Small intestine (tissue), 7 donors: ENCODE measurements at regions not wholly inside any gene's neighbourhood (a gene's known extent, or its start where the extent isn't known, plus 50 kb on each side); places are given as distances from the start of the nearest gene placed in this dataset.

Source experiments
- DNase-seq, 2 donors: peaks; one replicate each; pipeline versions ENCODE4 v3.0.0 to v3.0.0-alpha.2; 2013
- FAIRE-seq: peaks from 2 replicates; lab custom pipeline; 2012; peaks lifted over from hg19 to GRCh38; lab: Jason Lieb, UNC
- H3K27ac ChIP-seq, 3 donors: one replicate each; pipeline ENCODE4 v1.5.1; 2013; ENCODE audit warnings: low read length in 2 of 3, mild to moderate bottlenecking in 2 of 3, control low read depth in 1 of 3, inconsistent platforms in 1 of 3, low read depth in 1 of 3, moderate library complexity in 1 of 3
- H3K27me3 ChIP-seq, 3 donors: one replicate each; pipeline ENCODE4 v1.6.1; 2013; ENCODE audit warnings: low read length in 3 of 3, inconsistent platforms in 1 of 3; ENCODE audit not compliant: control insufficient read depth in 3 of 3, insufficient read depth in 3 of 3
- H3K36me3 ChIP-seq, 3 donors: one replicate each; pipeline ENCODE4 v1.6.1; 2013; ENCODE audit warnings: low read length in 3 of 3, inconsistent platforms in 1 of 3, low read depth in 1 of 3, mild to moderate bottlenecking in 1 of 3, moderate library complexity in 1 of 3; ENCODE audit not compliant: control insufficient read depth in 3 of 3, insufficient read depth in 2 of 3
- H3K4me1 ChIP-seq, 3 donors: one replicate each; pipeline ENCODE4 v1.6.1; 2013; ENCODE audit warnings: low read length in 2 of 3, inconsistent platforms in 1 of 3, low read depth in 1 of 3, mild to moderate bottlenecking in 1 of 3, moderate library complexity in 1 of 3; ENCODE audit not compliant: control insufficient read depth in 3 of 3, insufficient read depth in 2 of 3
- H3K4me3 ChIP-seq, 3 donors: one replicate each; pipeline ENCODE4 v1.5.1; 2013; ENCODE audit warnings: low read length in 3 of 3, control low read depth in 1 of 3, inconsistent platforms in 1 of 3, low read depth in 1 of 3, mild to moderate bottlenecking in 1 of 3, moderate library complexity in 1 of 3
- H3K9me3 ChIP-seq, 2 donors: one replicate each; pipeline ENCODE4 v1.6.1; 2013; ENCODE audit warnings: low read depth in 1 of 2, low read length in 1 of 2; ENCODE audit not compliant: control insufficient read depth in 2 of 2, insufficient read depth in 1 of 2
- WGBS, 3 donors: extraction: QIAGEN DNeasy Blood & Tissue Kit; methylation state at CpG; one replicate each; pipeline ENCODE4 v1.1.7; 2013; 5-methylcytosine and 5-hydroxymethylcytosine counted together
- donor health status: healthy with polysubstance abuse.
- donor health status: control.
- donor health status: control.
- donor health status: Bipolar disorder and iron deficiency.
- donor health status: healthy.

- Histone ChIP-seq H3K4me1 (no peaks in the 10 kb centered on the region), H3K27me3 (no peaks in the 10 kb centered on the region), H3K27ac (no peak overlapping the region), H3K9me3 (no peaks in the 10 kb centered on the region), H3K4me3 (no peak overlapping the region), H3K36me3 (no peaks in the 10 kb centered on the region)
- DNase-seq (no peak), FAIRE-seq (no peak)
- 53 to 74% (median 55%) methylated on average over 3 of the region's 3 CpGs for WGBS, 3 donors
Observed at GRCh38 chrX:20753076-20753475, 486.4 kb upstream of the RPS6KA3 start.

- Histone ChIP-seq H3K36me3 (no peaks in the 10 kb centered on the region), H3K27me3 (no peaks in the 10 kb centered on the region), H3K9me3 (no peaks in the 10 kb centered on the region), H3K27ac (no peak overlapping the region), H3K4me1 (no peaks in the 10 kb centered on the region), H3K4me3 (no peak overlapping the region)
- WGBS, 3 donors: 42 to 55% (median 48%) methylated on average over 1 of the region's 1 CpG
- FAIRE-seq (no peak), DNase-seq (no peak)
Observed at GRCh38 chrX:20746690-20747089, 480.0 kb upstream of the RPS6KA3 start.

- WGBS, 3 donors: 29 to 40% (median 33%) methylated on average over 2 of the region's 2 CpGs
- Histone ChIP-seq H3K4me1 (no peaks in the 10 kb centered on the region), H3K4me3 (no peak overlapping the region), H3K27me3 (no peaks in the 10 kb centered on the region), H3K27ac (no peak overlapping the region), H3K9me3 (no peaks in the 10 kb centered on the region), H3K36me3 (no peaks in the 10 kb centered on the region)
- FAIRE-seq (no peak), DNase-seq (no peak)
Observed at GRCh38 chrX:20743046-20743445, 476.3 kb upstream of the RPS6KA3 start.

GRCh38 chrX:20742106-20742505, 475.4 kb upstream of the RPS6KA3 start:
- Histone ChIP-seq H3K36me3 (no peaks in the 10 kb centered on the region), H3K27ac (no peak overlapping the region), H3K27me3 (no peaks in the 10 kb centered on the region), H3K9me3 (no peaks in the 10 kb centered on the region), H3K4me1 (no peaks in the 10 kb centered on the region), H3K4me3 (no peak overlapping the region)
- FAIRE-seq: no peak
- 44 to 58% (median 52%) methylated on average over 3 of the region's 3 CpGs for WGBS, 3 donors
- DNase-seq: no peak

GRCh38 chrX:20740443-20740842, 473.7 kb upstream of the RPS6KA3 start:
- no peak overlapping the region for H3K27ac ChIP-seq
- H3K36me3 ChIP-seq: no peaks in the 10 kb centered on the region
- H3K4me3 ChIP-seq: no peak overlapping the region
- 71 to 92% (median 78%) methylated on average over 1 of the region's 1 CpG for WGBS, 3 donors
- H3K9me3 ChIP-seq: no peaks in the 10 kb centered on the region
- H3K4me1 ChIP-seq: no peaks in the 10 kb centered on the region
- no peaks in the 10 kb centered on the region for H3K27me3 ChIP-seq
- no peak for DNase-seq
- no peak for FAIRE-seq

- 45 to 68% (median 52%) methylated on average over 3 of the region's 3 CpGs for WGBS, 3 donors
- DNase-seq (no peak), FAIRE-seq (no peak)
- H3K27ac ChIP-seq: no peak overlapping the region
- no peaks in the 10 kb centered on the region for H3K36me3 ChIP-seq
- no peaks in the 10 kb centered on the region for H3K27me3 ChIP-seq
- no peak overlapping the region for H3K4me3 ChIP-seq
- no peaks in the 10 kb centered on the region for H3K9me3 ChIP-seq
- H3K4me1 ChIP-seq: no peaks in the 10 kb centered on the region
Observed at GRCh38 chrX:20739038-20739745, 472.5 kb upstream of the RPS6KA3 start.

GRCh38 chrX:20729416-20729815, 462.7 kb upstream of the RPS6KA3 start:
- DNase-seq: no peak
- WGBS, 3 donors: 11 to 37% (median 28%) methylated on average over 1 of the region's 1 CpG
- no peak for FAIRE-seq

GRCh38 chrX:20727447-20727846, 460.7 kb upstream of the RPS6KA3 start:
- no peaks in the 10 kb centered on the region for H3K36me3 ChIP-seq
- no peak overlapping the region for H3K27ac ChIP-seq
- H3K9me3 ChIP-seq: no peaks in the 10 kb centered on the region
- DNase-seq (no peak), FAIRE-seq (no peak)
- no peaks in the 10 kb centered on the region for H3K4me1 ChIP-seq
- no peaks in the 10 kb centered on the region for H3K27me3 ChIP-seq
- 5 to 52% (median 29%) methylated on average over 1 of the region's 1 CpG for WGBS, 3 donors
- no peak overlapping the region for H3K4me3 ChIP-seq

More at GRCh38 chrX:20729416-20729815, 462.7 kb upstream of the RPS6KA3 start:
- Histone ChIP-seq H3K36me3 (no peaks in the 10 kb centered on the region), H3K27me3 (no peaks in the 10 kb centered on the region), H3K4me1 (no peaks in the 10 kb centered on the region), H3K9me3 (no peaks in the 10 kb centered on the region), H3K4me3 (no peak overlapping the region), H3K27ac (no peak overlapping the region)
